ENCODE measurements at regions not wholly inside any gene's neighbourhood (a gene's known extent, or its start where the extent isn't known, plus 50 kb on each side); places are given as distances from the start of the nearest gene placed in this dataset.

DNA sequence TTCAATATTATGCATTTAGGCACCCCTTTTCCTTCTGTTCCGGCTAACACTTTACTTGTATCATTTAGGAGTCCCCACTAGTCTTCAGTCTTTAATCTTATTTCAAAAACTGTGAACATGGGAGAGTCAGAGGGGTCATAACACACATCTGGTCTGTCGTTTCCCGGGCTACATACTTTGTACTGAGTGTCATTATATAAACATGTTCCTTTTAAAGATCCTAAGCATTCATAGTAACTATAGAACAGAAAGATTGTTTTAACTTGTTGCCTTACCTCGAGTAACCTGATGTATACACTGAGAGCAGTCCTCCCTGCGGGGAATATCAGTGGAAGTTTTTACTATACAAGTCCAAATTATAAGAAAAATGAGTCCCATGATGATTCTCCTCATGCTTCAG lies 78.2 kb upstream of the VEPH1 start:
- no peak for DNase-seq (ENCODE audit: low read depth)

DNA sequence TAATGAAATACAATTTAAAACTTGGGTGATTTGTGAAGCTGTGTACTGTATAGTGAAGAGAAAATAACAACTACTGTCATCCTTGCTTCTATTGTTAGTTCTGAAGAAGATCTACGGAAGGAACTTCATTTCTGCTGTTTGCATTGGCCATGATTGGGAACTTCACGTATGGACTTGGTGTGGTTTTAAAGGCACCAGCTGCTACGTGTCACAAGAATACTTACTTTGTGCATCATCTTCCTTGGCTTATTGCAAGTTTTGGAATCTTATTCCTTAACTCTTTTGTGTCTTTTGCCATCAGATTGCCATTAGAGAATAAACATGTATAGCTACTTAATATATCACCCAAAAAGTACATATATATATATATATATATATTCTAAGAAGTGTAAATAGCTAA lies 75.0 kb upstream of the VEPH1 start:
- DNase-seq (ENCODE audit: low read depth), result no peak

- no peak for DNase-seq (ENCODE audit: low read depth)
Observed at GRCh38 chr3:157574531-157574930, 71.3 kb upstream of the VEPH1 start.

- DNase-seq (ENCODE audit: low read depth), result no peak
Observed at GRCh38 chr3:157573780-157574378, 70.7 kb upstream of the VEPH1 start.

DNA sequence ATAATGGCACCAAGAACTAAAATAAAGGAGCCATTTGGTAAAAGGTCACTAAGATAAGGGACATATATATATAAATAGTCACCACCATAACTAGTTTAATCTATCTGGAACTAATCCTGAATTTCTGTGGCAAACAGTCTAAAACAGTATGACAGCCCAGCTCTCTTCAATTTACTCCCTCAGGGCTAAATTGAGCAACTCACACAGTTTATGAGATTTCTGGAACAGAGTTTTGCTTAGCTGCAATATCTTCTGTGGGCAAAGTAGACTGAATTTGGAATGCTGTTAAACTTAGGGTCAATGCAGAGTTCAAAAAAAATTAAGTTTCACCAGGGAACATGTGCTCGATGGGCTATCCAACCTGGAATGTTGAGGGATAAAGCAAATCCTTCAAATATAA lies 70.1 kb upstream of the VEPH1 start:
- DNase-seq (ENCODE audit: low read depth), result no peak

GRCh38 chr3:157572559-157573270 lies 69.5 kb upstream of the VEPH1 start:
- no peak for DNase-seq (ENCODE audit: low read depth)

DNA sequence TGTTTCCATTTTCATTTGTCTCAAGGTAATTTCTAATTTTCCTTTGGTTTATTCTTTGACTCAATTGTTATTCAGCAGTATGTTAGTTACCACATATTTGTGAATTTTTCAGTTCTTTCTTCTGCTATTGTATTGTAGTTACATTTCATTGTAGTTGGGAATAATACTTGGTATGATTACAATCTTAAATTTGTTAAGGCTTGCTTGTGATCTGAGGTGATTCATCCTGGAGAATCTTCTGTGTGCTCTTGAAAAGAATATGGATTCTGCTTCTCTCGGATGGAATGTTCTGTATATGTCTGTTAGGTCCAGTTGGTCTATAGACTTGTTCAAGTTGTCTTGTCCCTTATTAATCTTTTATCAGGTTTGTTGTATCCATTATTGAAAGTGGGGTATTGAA lies 63.4 kb upstream of the VEPH1 start:
- DNase-seq (ENCODE audit: low read depth), result no peak

- no peak for DNase-seq (ENCODE audit: low read depth)
Observed at GRCh38 chr3:157559401-157559800, 56.2 kb upstream of the VEPH1 start.
